ENCODE measurements at regions not wholly inside any gene's neighbourhood (a gene's known extent, or its start where the extent isn't known, plus 50 kb on each side); places are given as distances from the start of the nearest gene placed in this dataset.

GRCh38 chr5:155898284-155898683 lies 428.7 kb upstream of the SGCD start:
- TF ChIP-seq, protein P1, sequence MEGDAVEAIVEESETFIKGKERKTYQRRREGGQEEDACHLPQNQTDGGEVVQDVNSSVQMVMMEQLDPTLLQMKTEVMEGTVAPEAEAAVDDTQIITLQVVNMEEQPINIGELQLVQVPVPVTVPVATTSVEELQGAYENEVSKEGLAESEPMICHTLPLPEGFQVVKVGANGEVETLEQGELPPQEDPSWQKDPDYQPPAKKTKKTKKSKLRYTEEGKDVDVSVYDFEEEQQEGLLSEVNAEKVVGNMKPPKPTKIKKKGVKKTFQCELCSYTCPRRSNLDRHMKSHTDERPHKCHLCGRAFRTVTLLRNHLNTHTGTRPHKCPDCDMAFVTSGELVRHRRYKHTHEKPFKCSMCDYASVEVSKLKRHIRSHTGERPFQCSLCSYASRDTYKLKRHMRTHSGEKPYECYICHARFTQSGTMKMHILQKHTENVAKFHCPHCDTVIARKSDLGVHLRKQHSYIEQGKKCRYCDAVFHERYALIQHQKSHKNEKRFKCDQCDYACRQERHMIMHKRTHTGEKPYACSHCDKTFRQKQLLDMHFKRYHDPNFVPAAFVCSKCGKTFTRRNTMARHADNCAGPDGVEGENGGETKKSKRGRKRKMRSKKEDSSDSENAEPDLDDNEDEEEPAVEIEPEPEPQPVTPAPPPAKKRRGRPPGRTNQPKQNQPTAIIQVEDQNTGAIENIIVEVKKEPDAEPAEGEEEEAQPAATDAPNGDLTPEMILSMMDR (conservative IDR thresholded peaks at IDR 0.05; ENCODE audit: control insufficient read depth, insufficient read depth, low read depth, low read length) = no peak
- DNase-seq (ENCODE audit: low read depth) = no peak
- H3K4me3 ChIP-seq (ENCODE audit: control insufficient read depth, low read depth, low read length) = no peak overlapping the region

GRCh38 chr5:155903791-155904190 lies 423.2 kb upstream of the SGCD start:
- no peak overlapping the region for H3K4me3 ChIP-seq (ENCODE audit: control insufficient read depth, low read depth, low read length)
- TF ChIP-seq, protein P1 (conservative IDR thresholded peaks at IDR 0.05; ENCODE audit: control insufficient read depth, insufficient read depth, low read depth, low read length) = no peak
- DNase-seq (ENCODE audit: low read depth) = no peak

- DNase-seq (ENCODE audit: low read depth) = no peak
- no peak overlapping the region for H3K4me3 ChIP-seq (ENCODE audit: control insufficient read depth, low read depth, low read length)
- TF ChIP-seq, protein P1 (conservative IDR thresholded peaks at IDR 0.05; ENCODE audit: control insufficient read depth, insufficient read depth, low read depth, low read length) = no peak
These were observed 421.6 kb upstream of the SGCD start for GRCh38 chr5:155905364-155905763.

DNA sequence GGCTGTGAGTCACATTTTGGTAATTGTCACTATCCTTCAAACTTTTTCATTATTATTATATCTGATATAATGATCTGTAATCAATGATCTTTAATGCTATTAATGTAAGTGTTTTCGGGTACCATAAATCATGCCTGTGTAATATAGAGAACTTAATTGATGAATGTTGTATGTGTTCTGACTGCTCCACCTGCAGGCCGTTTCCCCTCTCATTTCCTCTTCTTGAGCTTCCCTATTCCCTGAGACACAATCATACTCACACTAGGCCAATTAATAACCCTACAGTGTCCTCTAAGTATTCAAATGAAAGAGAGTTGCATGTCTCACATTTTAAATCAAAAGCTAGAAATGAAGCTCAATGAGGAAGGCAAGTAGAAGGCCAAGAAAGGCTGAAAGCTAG lies 420.9 kb upstream of the SGCD start:
- no peak overlapping the region for H3K4me3 ChIP-seq (ENCODE audit: control insufficient read depth, low read depth, low read length)
- TF ChIP-seq, protein P1 (conservative IDR thresholded peaks at IDR 0.05; ENCODE audit: control insufficient read depth, insufficient read depth, low read depth, low read length) = no peak
- DNase-seq (ENCODE audit: low read depth) = no peak

GRCh38 chr5:155908543-155908942 lies 418.4 kb upstream of the SGCD start:
- TF ChIP-seq, protein P1 (conservative IDR thresholded peaks at IDR 0.05; ENCODE audit: control insufficient read depth, insufficient read depth, low read depth, low read length) = no peak
- no peak overlapping the region for H3K4me3 ChIP-seq (ENCODE audit: control insufficient read depth, low read depth, low read length)
- DNase-seq (ENCODE audit: low read depth) = no peak

- no peak overlapping the region for H3K4me3 ChIP-seq (ENCODE audit: control insufficient read depth, low read depth, low read length)
- DNase-seq (ENCODE audit: low read depth) = no peak
- TF ChIP-seq, protein P1 (conservative IDR thresholded peaks at IDR 0.05; ENCODE audit: control insufficient read depth, insufficient read depth, low read depth, low read length) = no peak
These were observed 414.7 kb upstream of the SGCD start for GRCh38 chr5:155912291-155912690.

GRCh38 chr5:155914766-155915165 lies 412.2 kb upstream of the SGCD start:
- TF ChIP-seq, protein P1 (conservative IDR thresholded peaks at IDR 0.05; ENCODE audit: control insufficient read depth, insufficient read depth, low read depth, low read length) = no peak
- H3K4me3 ChIP-seq (ENCODE audit: control insufficient read depth, low read depth, low read length) = no peak overlapping the region
- no peak for DNase-seq (ENCODE audit: low read depth)
